SK-N-SH treated with all-trans-retinoic acid at 6 μM for 48 hours (cell line): ENCODE measurements at regions not wholly inside any gene's neighbourhood (a gene's known extent, or its start where the extent isn't known, plus 50 kb on each side); places are given as distances from the start of the nearest gene placed in this dataset.

Experiments
- ATAC-seq: fragments of 200-7000 bp; cut with Tn5 transposase; 3 replicates; pipeline ENCODE4 v1.9.1; 2020; ENCODE audit warnings: mild to moderate bottlenecking, moderate library complexity
- ARNTL ChIP-seq: fragments of 450-650 bp; formaldehyde crosslinking; IDR thresholded peaks from 2 replicates; pipeline ENCODE4 v1.5.0; 2020; ENCODE audit warnings: low read depth, mild to moderate bottlenecking, moderate library complexity, borderline replicate concordance
- BACH2 ChIP-seq: fragments of 250-450 bp; sonication (Bioruptor Pico); IDR thresholded peaks from 2 replicates; pipeline ENCODE4 v1.9.0; 2021; ENCODE audit warnings: mild to moderate bottlenecking, borderline replicate concordance
- ESRRG ChIP-seq: fragments of 250-450 bp; sonication (Bioruptor Pico); IDR thresholded peaks from 2 replicates; pipeline ENCODE4 v1.6.1; 2021; ENCODE audit warnings: mild to moderate bottlenecking
- ISL1 ChIP-seq: fragments of 250-450 bp; sonication (Bioruptor Pico); IDR thresholded peaks from 2 replicates; pipeline ENCODE4 v2.1.2; 2022; ENCODE audit warnings: mild to moderate bottlenecking, moderate library complexity
- OSR1 ChIP-seq: fragments of 250-450 bp; sonication (Bioruptor Pico); IDR thresholded peaks from 2 replicates; pipeline ENCODE4 v1.8.0; 2022; ENCODE audit warnings: moderate library complexity, mild to moderate bottlenecking, inconsistent platforms
- PPARA ChIP-seq: fragments of 250-450 bp; sonication (Bioruptor Pico); IDR thresholded peaks from 2 replicates; pipeline ENCODE4 v1.5.0; 2020; ENCODE audit warnings: mild to moderate bottlenecking, borderline replicate concordance
- SNAI2 ChIP-seq: fragments of 250-450 bp; sonication (Bioruptor Pico); IDR thresholded peaks from 2 replicates; pipeline ENCODE4 v1.5.0; 2020; ENCODE audit warnings: mild to moderate bottlenecking, moderate library complexity
- TCF4 ChIP-seq: fragments of 250-450 bp; sonication (Bioruptor Pico); IDR thresholded peaks from 2 replicates; pipeline ENCODE4 v1.8.0; 2021; ENCODE audit warnings: mild to moderate bottlenecking, moderate library complexity, borderline replicate concordance
- TOX ChIP-seq: fragments of 250-450 bp; sonication (Bioruptor Pico); IDR thresholded peaks from 2 replicates; pipeline ENCODE4 v1.8.0; 2021; ENCODE audit warnings: mild to moderate bottlenecking, moderate library complexity, borderline replicate concordance
- ZC3H10 ChIP-seq: fragments of 250-450 bp; sonication (Bioruptor Pico); IDR thresholded peaks from 2 replicates; pipeline ENCODE4 v1.5.1; 2021; ENCODE audit warnings: mild to moderate bottlenecking, moderate library complexity
- ZFP3 ChIP-seq: fragments of 250-450 bp; sonication (Bioruptor Pico); IDR thresholded peaks from 2 replicates; pipeline ENCODE4 v1.5.0; 2020; ENCODE audit warnings: mild to moderate bottlenecking, moderate library complexity
- ZFP30 ChIP-seq: fragments of 450-650 bp; formaldehyde crosslinking; IDR thresholded peaks from 2 replicates; pipeline ENCODE4 v1.5.0; 2022; ENCODE audit warnings: mild to moderate bottlenecking, moderate library complexity
- ZNF565 ChIP-seq: fragments of 450-650 bp; formaldehyde crosslinking; conservative IDR thresholded peaks from 2 replicates; pipeline ENCODE4 v1.5.0; 2020; ENCODE audit warnings: low read depth, mild to moderate bottlenecking, moderate library complexity
- ZNF70 ChIP-seq: fragments of 450-650 bp; formaldehyde crosslinking; IDR thresholded peaks from 2 replicates; pipeline ENCODE4 v1.5.0; 2020; ENCODE audit warnings: mild to moderate bottlenecking, moderate library complexity
- ZNF8 ChIP-seq: fragments of 450-650 bp; formaldehyde crosslinking; IDR thresholded peaks from 2 replicates; pipeline ENCODE4 v1.5.0; 2020; ENCODE audit warnings: mild to moderate bottlenecking, moderate library complexity
- TF ChIP-seq, protein P1 (sequence below): fragments of 250-450 bp; sonication (Bioruptor Pico); IDR thresholded peaks from 2 replicates; pipeline ENCODE4 v1.5.1; 2020; ENCODE audit warnings: low read depth, mild to moderate bottlenecking, moderate library complexity
- TF ChIP-seq, protein P2 (sequence below): fragments of 250-450 bp; sonication (Bioruptor Pico); IDR thresholded peaks from 2 replicates; pipeline ENCODE4 v1.8.0; 2021; ENCODE audit warnings: low read depth, mild to moderate bottlenecking, moderate library complexity, borderline replicate concordance
- TF ChIP-seq, protein P3 (sequence below): fragments of 250-450 bp; sonication (Bioruptor Pico); IDR thresholded peaks from 2 replicates; pipeline ENCODE4 v1.8.0; 2020; ENCODE audit warnings: mild to moderate bottlenecking, moderate library complexity, borderline replicate concordance
- TF ChIP-seq, protein P4 (sequence below): fragments of 250-450 bp; sonication (Bioruptor Pico); IDR thresholded peaks from 2 replicates; pipeline ENCODE4 v1.5.0; 2020; ENCODE audit warnings: mild to moderate bottlenecking, moderate library complexity

DNA sequence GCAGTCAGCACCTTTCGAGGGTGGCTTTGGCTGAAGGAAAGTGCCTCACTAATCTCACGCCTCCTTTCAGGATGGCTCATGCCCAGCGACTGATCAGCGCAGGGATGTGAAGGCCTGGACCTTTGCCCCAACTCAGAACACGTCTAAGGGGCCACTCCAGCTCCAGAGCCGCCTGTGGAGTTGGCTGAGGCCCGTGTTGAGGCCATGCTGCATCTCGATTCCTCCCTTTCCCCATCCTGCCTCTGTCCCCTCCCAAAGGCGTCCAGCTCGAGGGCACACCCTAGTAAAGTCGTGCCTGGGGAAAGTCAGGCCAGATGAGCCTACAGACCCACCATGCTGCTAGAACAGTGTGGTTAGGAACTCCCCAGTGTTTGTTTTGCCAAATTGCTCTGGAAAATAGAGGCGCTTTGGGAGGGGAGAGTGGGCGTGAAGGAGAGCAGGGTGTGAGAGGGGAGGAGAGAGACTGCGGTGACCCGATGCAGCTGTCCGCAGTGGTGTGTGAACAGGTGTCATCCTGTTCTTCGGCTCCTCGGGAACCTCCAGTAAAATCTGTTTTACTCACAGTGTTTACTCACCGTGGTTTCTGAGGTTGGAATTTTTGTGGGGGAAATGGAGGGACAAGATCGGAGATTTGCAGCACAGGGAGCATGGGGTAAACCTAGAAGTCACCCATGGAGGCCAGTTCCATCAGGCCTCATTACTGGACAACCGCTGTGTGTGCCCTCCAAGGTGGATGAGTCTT, 85.0 kb upstream of the PMEPA1 start:
- ATAC-seq, result peak; percentile 64; the same call in 2 of the 3 replicates
- no peak for TF ChIP-seq ZFP30 (CRISPR knock-in tag)
- TF ChIP-seq ISL1 (CRISPR knock-in tag), result no peak
- no peak for TF ChIP-seq ZNF70 (CRISPR knock-in tag)
- TF ChIP-seq ESRRG, result no peak
- no peak for TF ChIP-seq ZNF8 (CRISPR knock-in tag)
- no peak for TF ChIP-seq OSR1 (CRISPR knock-in tag)
- TF ChIP-seq BACH2 (CRISPR knock-in tag), result no peak
- TF ChIP-seq ZNF565, result no peak
- TF ChIP-seq, protein P1, sequence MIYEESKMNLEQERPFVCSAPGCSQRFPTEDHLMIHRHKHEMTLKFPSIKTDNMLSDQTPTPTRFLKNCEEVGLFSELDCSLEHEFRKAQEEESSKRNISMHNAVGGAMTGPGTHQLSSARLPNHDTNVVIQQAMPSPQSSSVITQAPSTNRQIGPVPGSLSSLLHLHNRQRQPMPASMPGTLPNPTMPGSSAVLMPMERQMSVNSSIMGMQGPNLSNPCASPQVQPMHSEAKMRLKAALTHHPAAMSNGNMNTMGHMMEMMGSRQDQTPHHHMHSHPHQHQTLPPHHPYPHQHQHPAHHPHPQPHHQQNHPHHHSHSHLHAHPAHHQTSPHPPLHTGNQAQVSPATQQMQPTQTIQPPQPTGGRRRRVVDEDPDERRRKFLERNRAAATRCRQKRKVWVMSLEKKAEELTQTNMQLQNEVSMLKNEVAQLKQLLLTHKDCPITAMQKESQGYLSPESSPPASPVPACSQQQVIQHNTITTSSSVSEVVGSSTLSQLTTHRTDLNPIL (CRISPR knock-in tag), result no peak
- TF ChIP-seq PPARA (CRISPR knock-in tag), result no peak
- TF ChIP-seq, protein P2, sequence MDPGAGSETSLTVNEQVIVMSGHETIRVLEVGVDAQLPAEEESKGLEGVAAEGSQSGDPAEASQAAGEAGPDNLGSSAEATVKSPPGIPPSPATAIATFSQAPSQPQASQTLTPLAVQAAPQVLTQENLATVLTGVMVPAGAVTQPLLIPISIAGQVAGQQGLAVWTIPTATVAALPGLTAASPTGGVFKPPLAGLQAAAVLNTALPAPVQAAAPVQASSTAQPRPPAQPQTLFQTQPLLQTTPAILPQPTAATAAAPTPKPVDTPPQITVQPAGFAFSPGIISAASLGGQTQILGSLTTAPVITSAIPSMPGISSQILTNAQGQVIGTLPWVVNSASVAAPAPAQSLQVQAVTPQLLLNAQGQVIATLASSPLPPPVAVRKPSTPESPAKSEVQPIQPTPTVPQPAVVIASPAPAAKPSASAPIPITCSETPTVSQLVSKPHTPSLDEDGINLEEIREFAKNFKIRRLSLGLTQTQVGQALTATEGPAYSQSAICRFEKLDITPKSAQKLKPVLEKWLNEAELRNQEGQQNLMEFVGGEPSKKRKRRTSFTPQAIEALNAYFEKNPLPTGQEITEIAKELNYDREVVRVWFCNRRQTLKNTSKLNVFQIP (CRISPR knock-in tag), result no peak
- TF ChIP-seq SNAI2, result no peak
- TF ChIP-seq, protein P3, sequence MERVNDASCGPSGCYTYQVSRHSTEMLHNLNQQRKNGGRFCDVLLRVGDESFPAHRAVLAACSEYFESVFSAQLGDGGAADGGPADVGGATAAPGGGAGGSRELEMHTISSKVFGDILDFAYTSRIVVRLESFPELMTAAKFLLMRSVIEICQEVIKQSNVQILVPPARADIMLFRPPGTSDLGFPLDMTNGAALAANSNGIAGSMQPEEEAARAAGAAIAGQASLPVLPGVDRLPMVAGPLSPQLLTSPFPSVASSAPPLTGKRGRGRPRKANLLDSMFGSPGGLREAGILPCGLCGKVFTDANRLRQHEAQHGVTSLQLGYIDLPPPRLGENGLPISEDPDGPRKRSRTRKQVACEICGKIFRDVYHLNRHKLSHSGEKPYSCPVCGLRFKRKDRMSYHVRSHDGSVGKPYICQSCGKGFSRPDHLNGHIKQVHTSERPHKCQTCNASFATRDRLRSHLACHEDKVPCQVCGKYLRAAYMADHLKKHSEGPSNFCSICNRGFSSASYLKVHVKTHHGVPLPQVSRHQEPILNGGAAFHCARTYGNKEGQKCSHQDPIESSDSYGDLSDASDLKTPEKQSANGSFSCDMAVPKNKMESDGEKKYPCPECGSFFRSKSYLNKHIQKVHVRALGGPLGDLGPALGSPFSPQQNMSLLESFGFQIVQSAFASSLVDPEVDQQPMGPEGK (CRISPR knock-in tag), result no peak
- no peak for TF ChIP-seq ARNTL (CRISPR knock-in tag)

DNA sequence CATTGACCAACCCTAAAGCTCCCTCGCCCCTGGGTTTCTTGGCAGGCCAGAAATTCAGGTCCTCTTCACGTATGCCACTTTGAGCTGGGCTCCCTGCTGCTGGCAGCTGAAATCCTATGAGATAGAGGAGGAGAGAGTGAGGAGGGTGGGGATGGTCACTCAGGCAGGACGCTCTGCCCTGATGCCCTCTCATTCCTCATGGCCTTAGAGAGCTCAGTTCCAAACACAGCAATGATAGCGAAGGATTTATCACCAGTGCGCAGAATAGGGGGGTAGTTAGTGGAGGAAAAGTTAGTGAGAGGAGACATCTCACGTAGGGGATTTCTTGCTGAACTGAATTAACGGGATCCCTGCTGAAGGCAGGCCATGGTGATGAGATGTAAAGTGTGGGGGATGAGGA, 84.2 kb upstream of the PMEPA1 start:
- no peak for ATAC-seq

DNA sequence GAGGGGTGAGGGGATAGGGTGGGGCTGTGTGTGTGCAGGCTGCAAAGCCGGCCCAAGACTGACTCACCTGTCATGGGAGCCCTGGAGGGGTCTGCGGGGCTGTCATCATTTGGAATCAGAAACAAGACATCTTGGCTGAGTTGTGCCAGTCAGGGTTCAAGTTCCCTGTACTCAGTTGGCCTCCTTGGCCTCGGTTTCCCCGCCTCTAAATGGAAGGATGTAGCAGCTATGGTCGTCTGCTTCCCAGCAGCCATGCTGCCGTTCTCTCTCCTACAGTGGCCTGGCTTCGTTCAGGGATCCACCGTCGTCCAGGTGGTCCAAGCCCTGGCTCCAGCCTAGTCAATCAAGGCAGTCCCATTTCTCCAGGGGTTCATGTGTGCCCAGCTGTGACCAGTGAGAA, 83.6 kb upstream of the PMEPA1 start:
- ATAC-seq, result no peak
- TF ChIP-seq ZFP3 (CRISPR knock-in tag) (no peak), TOX (CRISPR knock-in tag) (no peak), ESRRG (no peak), ZFP30 (CRISPR knock-in tag) (no peak), SNAI2 (no peak), TCF4 (CRISPR knock-in tag) (no peak), ZC3H10 (no peak), ARNTL (CRISPR knock-in tag) (no peak), ZNF8 (CRISPR knock-in tag) (no peak), BACH2 (CRISPR knock-in tag) (no peak)
- TF ChIP-seq, protein P4, sequence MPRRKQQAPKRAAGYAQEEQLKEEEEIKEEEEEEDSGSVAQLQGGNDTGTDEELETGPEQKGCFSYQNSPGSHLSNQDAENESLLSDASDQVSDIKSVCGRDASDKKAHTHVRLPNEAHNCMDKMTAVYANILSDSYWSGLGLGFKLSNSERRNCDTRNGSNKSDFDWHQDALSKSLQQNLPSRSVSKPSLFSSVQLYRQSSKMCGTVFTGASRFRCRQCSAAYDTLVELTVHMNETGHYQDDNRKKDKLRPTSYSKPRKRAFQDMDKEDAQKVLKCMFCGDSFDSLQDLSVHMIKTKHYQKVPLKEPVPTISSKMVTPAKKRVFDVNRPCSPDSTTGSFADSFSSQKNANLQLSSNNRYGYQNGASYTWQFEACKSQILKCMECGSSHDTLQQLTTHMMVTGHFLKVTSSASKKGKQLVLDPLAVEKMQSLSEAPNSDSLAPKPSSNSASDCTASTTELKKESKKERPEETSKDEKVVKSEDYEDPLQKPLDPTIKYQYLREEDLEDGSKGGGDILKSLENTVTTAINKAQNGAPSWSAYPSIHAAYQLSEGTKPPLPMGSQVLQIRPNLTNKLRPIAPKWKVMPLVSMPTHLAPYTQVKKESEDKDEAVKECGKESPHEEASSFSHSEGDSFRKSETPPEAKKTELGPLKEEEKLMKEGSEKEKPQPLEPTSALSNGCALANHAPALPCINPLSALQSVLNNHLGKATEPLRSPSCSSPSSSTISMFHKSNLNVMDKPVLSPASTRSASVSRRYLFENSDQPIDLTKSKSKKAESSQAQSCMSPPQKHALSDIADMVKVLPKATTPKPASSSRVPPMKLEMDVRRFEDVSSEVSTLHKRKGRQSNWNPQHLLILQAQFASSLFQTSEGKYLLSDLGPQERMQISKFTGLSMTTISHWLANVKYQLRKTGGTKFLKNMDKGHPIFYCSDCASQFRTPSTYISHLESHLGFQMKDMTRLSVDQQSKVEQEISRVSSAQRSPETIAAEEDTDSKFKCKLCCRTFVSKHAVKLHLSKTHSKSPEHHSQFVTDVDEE (CRISPR knock-in tag), result no peak
- TF ChIP-seq, protein P2 (CRISPR knock-in tag), result no peak
- TF ChIP-seq, all 23 proteins: peak for 0

More for the DNA sequence above, 84.2 kb upstream of the PMEPA1 start:
- TF ChIP-seq BACH2 (CRISPR knock-in tag), result no peak
